ENCODE measurements at regions not wholly inside any gene's neighbourhood (a gene's known extent, or its start where the extent isn't known, plus 50 kb on each side); places are given as distances from the start of the nearest gene placed in this dataset.

GRCh38 chr6:81894788-81895271 is 142.3 kb upstream of the TENT5A start:
- TF ChIP-seq EZH2phosphoT487 (IDR thresholded peaks at IDR 0.05; ENCODE audit: borderline replicate concordance, low read length) (no peak), CTCF (conservative IDR thresholded peaks at IDR 0.05; ENCODE audit: low read depth, low read length) (no peak)
